HCT116 (cell line): ENCODE measurements at regions not wholly inside any gene's neighbourhood (a gene's known extent, or its start where the extent isn't known, plus 50 kb on each side); places are given as distances from the start of the nearest gene placed in this dataset.

Experiments
- ATAC-seq: fragments of 200-7000 bp; cut with Tn5 transposase; 2 replicates; pipeline ENCODE4 v1.9.1; 2020; ENCODE audit warnings: mild to moderate bottlenecking, moderate library complexity
- BruUV-seq: library from RNA; stranded (reverse); fragments of 400-500 nt; replicated peaks from 2 replicates; lab custom pipeline; 2021; lab: Mats Ljungman, UMichigan
- CTCF ChIA-PET: fragments of 300-600 bp; sonication (Branson Sonifier 250); formaldehyde crosslinking; loops from one replicate; lab custom pipeline; 2021; ENCODE audit warnings: antibody characterized with exemption; lab: Charles Lee
- POLR2A ChIA-PET: fragments of 300-600, 350-600 bp; sonication (Branson Sonifier 250); formaldehyde crosslinking; loops from one replicate; lab custom pipeline; 2021; ENCODE audit warnings: antibody characterized with exemption; lab: Charles Lee
- RAD21 ChIA-PET, 2 experiments: fragments of 300-600 bp; sonication (Branson Sonifier 250); formaldehyde crosslinking; loops; one replicate each; lab custom pipeline; 2023; ENCODE audit warnings: low total read pairs in 2 of 2; ENCODE audit not compliant: uncharacterized antibody in 2 of 2, unreplicated experiment in 2 of 2, low non-redundant PET in 1 of 2; lab: Charles Lee
- DNase-seq: peaks from one replicate; pipeline ENCODE4 v3.0.0-alpha.2; 2010; ENCODE audit warnings: low read depth, low spot score
- H2AFZ ChIP-seq: fragments of 200-600 bp; shearing (Covaris generic), sonication (generic); 2 replicates; pipeline ENCODE4 v1.6.1; 2017; ENCODE audit warnings: low read depth, mixed run types, mixed read lengths, antibody characterized with exemption, low read length; ENCODE audit not compliant: poor library complexity, severe bottlenecking
- H3K27ac ChIP-seq: 2 replicates; pipeline ENCODE4 v1.5.1; 2012; ENCODE audit warnings: low read depth, low read length
- H3K27me3 ChIP-seq: fragments of 200-600 bp; sonication (generic); 2 replicates; pipeline ENCODE4 v1.6.1; 2016; ENCODE audit warnings: mixed run types, low read length, mixed read lengths; ENCODE audit not compliant: insufficient read depth
- H3K36me3 ChIP-seq, 2 experiments: fragments of 200-500 bp in 1 of 2; fragments of 200-600 bp in 1 of 2; sonication (Bioruptor generic) in 1 of 2; sonication (generic) in 1 of 2; 2 replicates each; pipeline versions ENCODE4 v1.5.1 to v1.6.1; 2014 to 2016; ENCODE audit warnings: low read length in 2 of 2, inconsistent platforms in 1 of 2, mixed read lengths in 1 of 2, mixed run types in 1 of 2; ENCODE audit not compliant: insufficient read depth in 2 of 2, control insufficient read depth in 1 of 2
- H3K4me1 ChIP-seq, 2 experiments: fragments of 200-600 bp in 1 of 2; sonication (generic) in 1 of 2; 2 replicates each; pipeline versions ENCODE4 v1.5.1 to v1.6.1; 2012 to 2017; ENCODE audit warnings: low read length in 2 of 2, inconsistent platforms in 1 of 2, mild to moderate bottlenecking in 1 of 2, mixed read lengths in 1 of 2, mixed run types in 1 of 2, moderate library complexity in 1 of 2; ENCODE audit not compliant: insufficient read depth in 2 of 2, control insufficient read depth in 1 of 2
- H3K4me2 ChIP-seq: fragments of 200-600 bp; sonication (generic); 2 replicates; pipeline ENCODE4 v1.6.1; 2017; ENCODE audit warnings: mixed run types, low read length, mixed read lengths
- H3K4me3 ChIP-seq, 2 experiments: fragments of 200-600 bp in 1 of 2; sonication (generic) in 1 of 2; replicated peaks in 1 of 2; 2 replicates each; pipeline ENCODE4 v1.5.1; 2011 to 2016; ENCODE audit warnings: low read length in 2 of 2, control low read depth in 1 of 2, low read depth in 1 of 2, mild to moderate bottlenecking in 1 of 2, mixed read lengths in 1 of 2, mixed run types in 1 of 2
- H3K79me2 ChIP-seq: fragments of 200-600 bp; sonication (generic); 2 replicates; pipeline ENCODE4 v1.6.1; 2017; ENCODE audit warnings: mild to moderate bottlenecking, mixed run types, low read length, moderate library complexity, mixed read lengths; ENCODE audit not compliant: insufficient read depth
- H3K9ac ChIP-seq: fragments of 200-600 bp; sonication (generic); 2 replicates; pipeline ENCODE4 v1.6.1; 2016; ENCODE audit warnings: low read length, mixed read lengths
- H3K9me2 ChIP-seq: fragments of 200-600 bp; sonication (generic), shearing (Covaris generic); 2 replicates; pipeline ENCODE4 v1.6.1; 2017; ENCODE audit warnings: mixed run types, mild to moderate bottlenecking, moderate library complexity; ENCODE audit not compliant: insufficient read depth
- H3K9me3 ChIP-seq, 2 experiments: fragments of 200-500 bp in 1 of 2; fragments of 200-600 bp in 1 of 2; sonication (Bioruptor generic) in 1 of 2; sonication (generic) in 1 of 2; 2 replicates each; pipeline ENCODE4 v1.6.1; 2014 to 2017; ENCODE audit warnings: low read length in 2 of 2, mixed read lengths in 2 of 2, inconsistent platforms in 1 of 2, low read depth in 1 of 2, mild to moderate bottlenecking in 1 of 2, mixed run types in 1 of 2, moderate library complexity in 1 of 2; ENCODE audit not compliant: control insufficient read depth in 1 of 2, insufficient read depth in 1 of 2
- H4K20me1 ChIP-seq: fragments of 200-600 bp; sonication (generic), shearing (Covaris generic); 2 replicates; pipeline ENCODE4 v1.6.1; 2017; ENCODE audit warnings: mixed run types, mild to moderate bottlenecking, moderate library complexity; ENCODE audit not compliant: insufficient read depth
- ATF3 ChIP-seq: IDR thresholded peaks from 2 replicates; pipeline ENCODE4 v1.6.1; 2012
- EZH2phosphoT487 ChIP-seq: fragments of 200-600 bp; IDR thresholded peaks from 2 replicates; pipeline ENCODE4 v1.6.1; 2018; ENCODE audit warnings: antibody characterized with exemption, borderline replicate concordance
- FOSL1 ChIP-seq: IDR thresholded peaks from 2 replicates; pipeline ENCODE4 v1.6.1; 2012; ENCODE audit warnings: low read depth
- JUND ChIP-seq: IDR thresholded peaks from 2 replicates; pipeline ENCODE4 v1.6.1; 2012
- MAX ChIP-seq: IDR thresholded peaks from 2 replicates; pipeline ENCODE4 v1.6.1; 2012
- POLR2A ChIP-seq: IDR thresholded peaks from 2 replicates; pipeline ENCODE4 v1.7.0; 2011; ENCODE audit warnings: borderline replicate concordance; ENCODE audit not compliant: insufficient read depth, insufficient read length; ENCODE audit errors: extremely low read depth
- RAD21 ChIP-seq: IDR thresholded peaks from 2 replicates; pipeline ENCODE4 v1.6.1; 2012; ENCODE audit warnings: low read depth, mild to moderate bottlenecking
- REST ChIP-seq: IDR thresholded peaks from 2 replicates; pipeline ENCODE4 v1.6.1; 2012; ENCODE audit warnings: low read depth
- SIN3A ChIP-seq: IDR thresholded peaks from 2 replicates; pipeline ENCODE4 v1.6.1; 2012; ENCODE audit warnings: low read depth
- SRF ChIP-seq: IDR thresholded peaks from 2 replicates; pipeline ENCODE4 v1.6.1; 2012; ENCODE audit warnings: low read depth
- TCF7L2 ChIP-seq: IDR thresholded peaks from 2 replicates; pipeline ENCODE4 v1.7.0; 2011; ENCODE audit warnings: borderline replicate concordance, inconsistent platforms; ENCODE audit not compliant: insufficient read depth, insufficient read length; ENCODE audit errors: extremely low read depth
- ZFX ChIP-seq: fragments of 450-650 bp; IDR thresholded peaks from 2 replicates; pipeline ENCODE4 v1.6.1; 2017
- ZNF274 ChIP-seq: fragments of 200-500 bp; sonication (Bioruptor generic); IDR thresholded peaks from 2 replicates; pipeline ENCODE4 v1.6.1; 2014; ENCODE audit warnings: mild to moderate bottlenecking, low read depth, low read length, inconsistent platforms
- intact Hi-C: fragments of 100-400 bp; cut with micrococcal nuclease; formaldehyde crosslinking; loops from 2 replicates; pipeline ENCODE4 v1.10.0; 2022

- POLR2A ChIA-PET, result no interaction called here
- Histone ChIP-seq H3K9me2 (no peaks in the 10 kb centered on the region), H3K4me2 (peak overlapping the region; percentile 68), H3K4me3 (no peak overlapping the region), H3K27me3 (no peaks in the 10 kb centered on the region), H3K79me2 (no peaks in the 10 kb centered on the region), H3K27ac (no peak overlapping the region), H4K20me1 (no peaks in the 10 kb centered on the region), H3K4me1 (peaks cover 17 to 32% of the 10 kb centered on the region in 2 experiments), H2AFZ (no peak overlapping the region), H3K9ac (peak overlapping the region; percentile 21; the same call in 1 of the 2 replicates), H3K36me3 (no peaks in the 10 kb centered on the region), H3K9me3 (no peaks in the 10 kb centered on the region)
- RAD21 ChIA-PET, result no interaction called here
- ATAC-seq, result no peak
- DNase-seq, result no peak
- TF ChIP-seq ZFX (no peak), JUND (no peak), EZH2phosphoT487 (no peak), SIN3A (no peak), ATF3 (no peak), POLR2A (no peak), SRF (no peak), ZNF274 (no peak), RAD21 (no peak), FOSL1 (no peak), TCF7L2 (no peak), REST (no peak), MAX (no peak)
- no TSS peak for BruUV-seq
- intact Hi-C loops, result no loop called here
- CTCF ChIA-PET, result no interaction called here
Measured at GRCh38 chr10:31583293-31583692, 264.3 kb downstream of the ZEB1 start.
